ENCODE measurements at regions not wholly inside any gene's neighbourhood (a gene's known extent, or its start where the extent isn't known, plus 50 kb on each side); places are given as distances from the start of the nearest gene placed in this dataset.

GRCh38 chr7:118615-119391 lies 73.6 kb upstream of the FAM20C start:
- DNase-seq (ENCODE audit: insufficient read length, low spot score) (no peak), FAIRE-seq (no peak)

- FAIRE-seq (no peak), DNase-seq (ENCODE audit: insufficient read length, low spot score) (no peak)
These were observed 72.8 kb upstream of the FAM20C start for GRCh38 chr7:119392-120163.

- no peak for FAIRE-seq
- no peak for DNase-seq (ENCODE audit: insufficient read length, low spot score)
These were observed 72.0 kb upstream of the FAM20C start for GRCh38 chr7:120164-120991.

GRCh38 chr7:121002-121785 lies 71.2 kb upstream of the FAM20C start:
- no peak for DNase-seq (ENCODE audit: insufficient read length, low spot score)
- no peak for FAIRE-seq

- DNase-seq (ENCODE audit: insufficient read length, low spot score) = no peak
- no peak for FAIRE-seq
These were observed 69.1 kb upstream of the FAM20C start for GRCh38 chr7:123237-123636.

- DNase-seq (ENCODE audit: insufficient read length, low spot score) = no peak
- FAIRE-seq = no peak
These were observed 68.0 kb upstream of the FAM20C start for GRCh38 chr7:124130-124949.

- DNase-seq (ENCODE audit: insufficient read length, low spot score) (no peak), FAIRE-seq (no peak)
These were observed 67.3 kb upstream of the FAM20C start for GRCh38 chr7:125061-125475.

- DNase-seq (ENCODE audit: insufficient read length, low spot score) (no peak), FAIRE-seq (no peak)
These were observed 66.7 kb upstream of the FAM20C start for GRCh38 chr7:125661-126060.

GRCh38 chr7:126368-126767 lies 66.0 kb upstream of the FAM20C start:
- no peak for FAIRE-seq
- no peak for DNase-seq (ENCODE audit: insufficient read length, low spot score)

GRCh38 chr7:127064-127598 lies 65.2 kb upstream of the FAM20C start:
- FAIRE-seq = no peak

GRCh38 chr7:128171-129080 lies 63.9 kb upstream of the FAM20C start:
- no peak for DNase-seq (ENCODE audit: insufficient read length, low spot score)
- FAIRE-seq = no peak

More at GRCh38 chr7:127064-127598, 65.2 kb upstream of the FAM20C start:
- DNase-seq (ENCODE audit: insufficient read length, low spot score) = no peak

- FAIRE-seq (no peak), DNase-seq (ENCODE audit: insufficient read length, low spot score) (no peak)
These were observed 62.8 kb upstream of the FAM20C start for GRCh38 chr7:129366-130221.

- DNase-seq (ENCODE audit: insufficient read length, low spot score) (no peak), FAIRE-seq (no peak)
These were observed 62.2 kb upstream of the FAM20C start for GRCh38 chr7:130222-130572.

- FAIRE-seq (no peak), DNase-seq (ENCODE audit: insufficient read length, low spot score) (no peak)
These were observed 61.2 kb upstream of the FAM20C start for GRCh38 chr7:130875-131780.

- FAIRE-seq = no peak
- DNase-seq (ENCODE audit: insufficient read length, low spot score) = no peak
These were observed 60.4 kb upstream of the FAM20C start for GRCh38 chr7:131781-132482.

- no peak for DNase-seq (ENCODE audit: insufficient read length, low spot score)
- FAIRE-seq = no peak
These were observed 59.5 kb upstream of the FAM20C start for GRCh38 chr7:132899-133298.

All from GM19239 (cell line).